IMR-90 (cell line): ENCODE measurements at regions not wholly inside any gene's neighbourhood (a gene's known extent, or its start where the extent isn't known, plus 50 kb on each side); places are given as distances from the start of the nearest gene placed in this dataset.

Source experiments
- ATAC-seq: fragments of 200-7000 bp; cut with Tn5 transposase; 2 replicates; pipeline ENCODE4 v1.9.1; 2020; ENCODE audit warnings: low read depth, mild to moderate bottlenecking, moderate library complexity
- BruUV-seq: library from RNA; stranded (reverse); fragments of 400-500 nt; replicated peaks from 2 replicates; lab custom pipeline; 2021; lab: Mats Ljungman, UMichigan
- CTCF ChIA-PET: fragments of 300-600 bp; formaldehyde crosslinking; extraction: SDS; loops from one replicate; lab custom pipeline; 2021; ENCODE audit warnings: antibody characterized with exemption; lab: Yijun Ruan, JAX
- POLR2A ChIA-PET: fragments of 300-600 bp; sonication (Branson Sonifier 250); formaldehyde crosslinking; loops from one replicate; lab custom pipeline; 2022; ENCODE audit warnings: antibody characterized with exemption; ENCODE audit not compliant: unreplicated experiment; lab: Charles Lee
- DNase-seq: peaks from one replicate; pipeline ENCODE4 v3.0.0; 2013
- H2AFZ ChIP-seq: replicated peaks from 2 replicates; pipeline ENCODE3; 2013; ENCODE audit warnings: low read length, mild to moderate bottlenecking; ENCODE audit not compliant: poor library complexity
- H2AK5ac ChIP-seq: 2 replicates; pipeline ENCODE4 v1.6.1; 2013; ENCODE audit warnings: low read depth, low read length, inconsistent platforms
- H2AK9ac ChIP-seq: replicated peaks from 2 replicates; pipeline ENCODE3; 2013; ENCODE audit warnings: mild to moderate bottlenecking, low read depth, low read length, moderate library complexity; ENCODE audit not compliant: poor library complexity
- H2BK120ac ChIP-seq: 2 replicates; pipeline ENCODE4 v1.6.1; 2013; ENCODE audit warnings: low read depth, low read length, inconsistent platforms
- H2BK15ac ChIP-seq: 3 replicates; pipeline ENCODE4 v1.6.1; 2013; ENCODE audit warnings: low read depth, low read length, inconsistent platforms
- H2BK20ac ChIP-seq: 2 replicates; pipeline ENCODE4 v1.6.1; 2013; ENCODE audit warnings: low read depth, mild to moderate bottlenecking, inconsistent platforms, low read length, moderate library complexity
- H2BK5ac ChIP-seq: 2 replicates; pipeline ENCODE4 v1.6.1; 2013; ENCODE audit warnings: mild to moderate bottlenecking, low read depth, low read length, inconsistent platforms; ENCODE audit not compliant: poor library complexity, severe bottlenecking
- H3K14ac ChIP-seq: replicated peaks from 2 replicates; pipeline ENCODE4 v1.6.1; 2013; ENCODE audit warnings: low read depth, low read length, inconsistent platforms
- H3K18ac ChIP-seq: 2 replicates; pipeline ENCODE4 v1.6.1; 2013; ENCODE audit warnings: low read depth, low read length, control low read depth
- H3K23ac ChIP-seq: 2 replicates; pipeline ENCODE4 v1.6.1; 2013; ENCODE audit warnings: low read depth, low read length, inconsistent platforms
- H3K27ac ChIP-seq: 2 replicates; pipeline ENCODE4 v1.5.1; 2013; ENCODE audit warnings: mild to moderate bottlenecking, control low read depth, low read length; ENCODE audit not compliant: insufficient read depth
- H3K27me3 ChIP-seq: 2 replicates; pipeline ENCODE4 v1.6.1; 2013; ENCODE audit warnings: low read length; ENCODE audit not compliant: control insufficient read depth, insufficient read depth
- H3K36me3 ChIP-seq: 2 replicates; pipeline ENCODE4 v1.6.1; 2013; ENCODE audit warnings: low read length, mixed read lengths; ENCODE audit not compliant: control insufficient read depth, insufficient read depth
- H3K4ac ChIP-seq: 2 replicates; pipeline ENCODE4 v1.6.1; 2013; ENCODE audit warnings: low read depth, low read length, inconsistent platforms
- H3K4me1 ChIP-seq: 2 replicates; pipeline ENCODE4 v1.6.1; 2013; ENCODE audit warnings: low read length, mixed read lengths; ENCODE audit not compliant: control insufficient read depth, insufficient read depth
- H3K4me2 ChIP-seq: 2 replicates; pipeline ENCODE4 v1.6.1; 2013; ENCODE audit warnings: low read depth, mild to moderate bottlenecking, control low read depth, low read length, moderate library complexity
- H3K4me3 ChIP-seq: 2 replicates; pipeline ENCODE4 v1.5.1; 2013; ENCODE audit warnings: low read depth, mild to moderate bottlenecking, control low read depth, low read length, moderate library complexity; ENCODE audit not compliant: insufficient read depth
- H3K56ac ChIP-seq: 2 replicates; pipeline ENCODE4 v1.6.1; 2013; ENCODE audit warnings: low read length, inconsistent platforms; ENCODE audit not compliant: insufficient read depth; ENCODE audit errors: extremely low read depth
- H3K79me1 ChIP-seq, 2 experiments: 2 replicates each; pipeline ENCODE4 v1.6.1; 2013; ENCODE audit warnings: low read length in 2 of 2, inconsistent platforms in 1 of 2, low read depth in 1 of 2
- H3K9ac ChIP-seq: 2 replicates; pipeline ENCODE4 v1.6.1; 2013; ENCODE audit warnings: low read depth, low read length, control low read depth
- H3K9me1 ChIP-seq: 2 replicates; pipeline ENCODE4 v1.6.1; 2013; ENCODE audit warnings: low read length, inconsistent platforms; ENCODE audit not compliant: insufficient read depth
- H3K9me3 ChIP-seq: 2 replicates; pipeline ENCODE4 v1.6.1; 2013; ENCODE audit warnings: low read length; ENCODE audit not compliant: control insufficient read depth, insufficient read depth
- H4K20me1 ChIP-seq: 2 replicates; pipeline ENCODE4 v1.6.1; 2013; ENCODE audit warnings: low read length, inconsistent platforms; ENCODE audit not compliant: insufficient read depth
- H4K5ac ChIP-seq: 2 replicates; pipeline ENCODE4 v1.6.1; 2013; ENCODE audit warnings: mild to moderate bottlenecking, low read depth, low read length, control low read depth
- H4K8ac ChIP-seq, 2 experiments: 2 replicates each; pipeline ENCODE4 v1.6.1; 2013; ENCODE audit warnings: low read depth in 2 of 2, low read length in 2 of 2, control low read depth in 1 of 2, inconsistent platforms in 1 of 2
- H4K91ac ChIP-seq: 2 replicates; pipeline ENCODE4 v1.6.1; 2013; ENCODE audit warnings: low read depth, low read length, inconsistent platforms; ENCODE audit not compliant: insufficient read depth
- BHLHE40 ChIP-seq: fragments of 150-350 bp; IDR thresholded peaks from 2 replicates; pipeline ENCODE4 v1.6.1; 2016; ENCODE audit warnings: mild to moderate bottlenecking, low read depth, low read length
- FOS ChIP-seq: fragments of 150-350 bp; IDR thresholded peaks from 2 replicates; pipeline ENCODE4 v1.6.1; 2016; ENCODE audit warnings: low read depth, low read length
- MAZ ChIP-seq: IDR thresholded peaks from 2 replicates; pipeline ENCODE4 v1.6.1; 2012; ENCODE audit warnings: low read depth, mild to moderate bottlenecking, low read length, improper control_type of control experiment, moderate library complexity, borderline replicate concordance
- NFE2L2 ChIP-seq: fragments of 150-350 bp; IDR thresholded peaks from 2 replicates; pipeline ENCODE4 v1.6.1; 2016; ENCODE audit warnings: low read depth, mild to moderate bottlenecking, low read length
- RAD21 ChIP-seq: IDR thresholded peaks from 2 replicates; pipeline ENCODE4 v1.6.1; 2012; ENCODE audit warnings: low read length, improper control_type of control experiment
- RCOR1 ChIP-seq: IDR thresholded peaks from 2 replicates; pipeline ENCODE4 v1.6.1; 2012; ENCODE audit warnings: mild to moderate bottlenecking, low read length, improper control_type of control experiment; ENCODE audit not compliant: insufficient replicate concordance
- RFX5 ChIP-seq: IDR thresholded peaks from 2 replicates; pipeline ENCODE4 v1.8.0; 2012; ENCODE audit warnings: low read depth, mild to moderate bottlenecking, low read length, moderate library complexity
- SMC3 ChIP-seq: fragments of 150-350 bp; IDR thresholded peaks from 2 replicates; pipeline ENCODE4 v1.6.1; 2016; ENCODE audit warnings: low read depth, mild to moderate bottlenecking, antibody characterized with exemption, low read length, moderate library complexity
- WGBS, 2 experiments: methylation state at CpG; one replicate each; pipeline versions ENCODE4 v1.1.5 to v1.1.7; 2013; ENCODE audit warnings: missing lambda C conversion rate in 2 of 2; ENCODE audit not compliant: insufficient read length in 1 of 2; ENCODE audit errors: extremely low coverage in 2 of 2; 5-methylcytosine and 5-hydroxymethylcytosine counted together
- dilution Hi-C: fragments of 300-500 bp; cut with HindIII; formaldehyde crosslinking; loops from one replicate; pipeline ENCODE4 v1.14.3; 2018; ENCODE audit warnings: low sequenced_read_pairs; ENCODE audit not compliant: unreplicated experiment
- in situ Hi-C: fragments of 300-500 bp; cut with MboI; formaldehyde crosslinking; loops from 3 replicates; pipeline ENCODE4 v1.14.3; 2019; ENCODE audit warnings: low sequenced_read_pairs, inconsistent platforms, mixed read lengths
- intact Hi-C: fragments of 100-400 bp; cut with micrococcal nuclease; formaldehyde crosslinking; loops from 2 replicates; pipeline ENCODE4 v1.10.0; 2022
- TF ChIP-seq, protein P1 (sequence below): fragments of 150-350 bp; IDR thresholded peaks from 2 replicates; pipeline ENCODE4 v1.6.1; 2017; ENCODE audit warnings: mild to moderate bottlenecking, antibody characterized with exemption, low read length, low read depth

DNA sequence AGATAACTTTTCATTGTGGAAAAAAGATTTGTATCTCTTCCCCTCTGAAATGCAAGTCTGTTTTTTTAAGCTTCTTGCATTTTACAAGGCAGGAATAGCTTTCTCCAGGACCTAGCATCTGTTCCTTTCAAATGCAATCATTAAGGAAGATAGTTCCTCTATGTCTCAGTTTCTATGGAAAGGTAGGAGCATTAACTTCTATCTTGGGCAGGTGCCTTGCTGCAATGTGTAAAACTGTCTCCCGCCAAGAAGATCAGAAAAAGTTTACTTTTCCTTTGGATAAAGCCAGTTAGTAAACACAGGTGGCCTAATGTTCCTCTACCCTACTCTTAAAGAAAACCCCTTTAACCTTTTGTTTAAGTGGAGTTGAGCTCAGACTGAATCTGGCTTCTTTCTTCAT lies 560.6 kb upstream of the CYLC2 start:
- no peaks in the 10 kb centered on the region for H3K36me3 ChIP-seq
- ChIA-PET CTCF (interaction anchor here (0.6 kb wide), 1 partner anchor 431 kb away, joined by 4 read pairs; no protein-coding TSS in a partner anchor), POLR2A (no interaction called here)
- no peak overlapping the region for H2AK9ac ChIP-seq
- no TSS peak for BruUV-seq
- no peak overlapping the region for H3K14ac ChIP-seq
- H3K4me3 ChIP-seq: no peak overlapping the region
- no peak overlapping the region for H3K9ac ChIP-seq
- no peak overlapping the region for H3K4ac ChIP-seq
- ATAC-seq: no peak
- H4K20me1 ChIP-seq: no peaks in the 10 kb centered on the region
- intact Hi-C loops: no loop called here
- H3K23ac ChIP-seq: no peak overlapping the region
- H2AFZ ChIP-seq: no peak overlapping the region
- H4K5ac ChIP-seq: no peak overlapping the region
- H3K9me3 ChIP-seq: peaks cover 6% of the 10 kb centered on the region
- no peak overlapping the region for H3K27ac ChIP-seq
- no peak for TF ChIP-seq FOS
- TF ChIP-seq RCOR1: no peak
- TF ChIP-seq NFE2L2: no peak
- no peak for TF ChIP-seq MAZ
- no peak for TF ChIP-seq SMC3
- no peak for TF ChIP-seq RFX5
- TF ChIP-seq BHLHE40: no peak
- TF ChIP-seq RAD21: no peak
- TF ChIP-seq, protein P1, sequence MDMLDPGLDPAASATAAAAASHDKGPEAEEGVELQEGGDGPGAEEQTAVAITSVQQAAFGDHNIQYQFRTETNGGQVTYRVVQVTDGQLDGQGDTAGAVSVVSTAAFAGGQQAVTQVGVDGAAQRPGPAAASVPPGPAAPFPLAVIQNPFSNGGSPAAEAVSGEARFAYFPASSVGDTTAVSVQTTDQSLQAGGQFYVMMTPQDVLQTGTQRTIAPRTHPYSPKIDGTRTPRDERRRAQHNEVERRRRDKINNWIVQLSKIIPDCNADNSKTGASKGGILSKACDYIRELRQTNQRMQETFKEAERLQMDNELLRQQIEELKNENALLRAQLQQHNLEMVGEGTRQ: no peak
- H2AK5ac ChIP-seq: no peak overlapping the region
- WGBS, 2 experiments: no CpG with 5 or more reads among the region's 1 CpG
- no peak overlapping the region for H3K56ac ChIP-seq
- no peak overlapping the region for H2BK20ac ChIP-seq
- H3K4me2 ChIP-seq: no peak overlapping the region
- no peak overlapping the region for H4K91ac ChIP-seq
- dilution Hi-C loops: no loop called here
- H2BK15ac ChIP-seq: no peak overlapping the region
- no peak overlapping the region for H3K18ac ChIP-seq
- no peaks in the 10 kb centered on the region for H3K27me3 ChIP-seq
- H2BK5ac ChIP-seq: no peak overlapping the region
- no peak overlapping the region for H4K8ac ChIP-seq
- no peak overlapping the region for H2BK120ac ChIP-seq
- no peaks in the 10 kb centered on the region for H3K9me1 ChIP-seq
- in situ Hi-C loops: no loop called here
- DNase-seq: no peak
- no peaks in the 10 kb centered on the region for H3K4me1 ChIP-seq
- H3K79me1 ChIP-seq: no peaks in the 10 kb centered on the region
